Body of pancreas (tissue), 1 donor: ENCODE measurements at regions not wholly inside any gene's neighbourhood (a gene's known extent, or its start where the extent isn't known, plus 50 kb on each side); places are given as distances from the start of the nearest gene placed in this dataset. TPM values are rescaled to one million over a fixed set of nuclear protein-coding genes. Genes with fewer than 3 reads are reported as not detected.

Source experiments
- small RNA-seq: library from RNA; depleted of rRNA; stranded (forward); fragments of <200 nt; gene quantifications from one replicate; pipeline ENCODE3, GENCODE V24; 2016

Small RNA genes in the stretch of these regions (small RNA-seq; reads per million reads assigned to genes)
- not detected for gene RF00017
